Osteocyte (in vitro differentiated cells): ENCODE measurements at regions not wholly inside any gene's neighbourhood (a gene's known extent, or its start where the extent isn't known, plus 50 kb on each side); places are given as distances from the start of the nearest gene placed in this dataset.
A peak's percentile ranks its signal among the peaks of the same experiment; 100 is the strongest.

ENCODE experiments used
- DNase-seq: peaks from one replicate; pipeline ENCODE4 v3.0.0; 2021; ENCODE audit warnings: mixed read lengths; ENCODE audit not compliant: unreplicated experiment; ENCODE audit errors: extremely low spot score
- H3K27ac Mint-ChIP-seq: one replicate; pipeline ENCODE4 v1.8.0; 2021; ENCODE audit warnings: mild to moderate bottlenecking, mixed read lengths; ENCODE audit not compliant: unreplicated experiment
- H3K27me3 Mint-ChIP-seq: one replicate; pipeline ENCODE4 v1.8.0; 2021; ENCODE audit warnings: mixed read lengths; ENCODE audit not compliant: unreplicated experiment
- H3K36me3 Mint-ChIP-seq: one replicate; pipeline ENCODE4 v1.8.0; 2021; ENCODE audit warnings: mixed read lengths; ENCODE audit not compliant: unreplicated experiment
- H3K4me1 Mint-ChIP-seq: one replicate; pipeline ENCODE4 v1.8.0; 2021; ENCODE audit warnings: mixed read lengths; ENCODE audit not compliant: unreplicated experiment
- H3K4me3 Mint-ChIP-seq: one replicate; pipeline ENCODE4 v1.8.0; 2021; ENCODE audit warnings: mild to moderate bottlenecking, moderate library complexity, mixed read lengths; ENCODE audit not compliant: unreplicated experiment
- H3K9me3 Mint-ChIP-seq: one replicate; pipeline ENCODE4 v1.8.0; 2021; ENCODE audit warnings: mixed read lengths; ENCODE audit not compliant: unreplicated experiment
- CTCF ChIP-seq: fragments of 200-600 bp; sonication (generic); IDR thresholded peaks from 2 replicates; pipeline ENCODE4 v1.5.0; 2021; ENCODE audit warnings: antibody characterized with exemption, mild to moderate bottlenecking, moderate library complexity

GRCh38 chr12:69105101-69105962, 134.0 kb upstream of the CPSF6 start:
- Mint-ChIP-seq H3K4me1 (peaks cover 21% of the 10 kb centered on the region), H3K27me3 (peaks cover 23% of the 10 kb centered on the region), H3K9me3 (no peaks in the 10 kb centered on the region), H3K36me3 (no peaks in the 10 kb centered on the region), H3K4me3 (no peak overlapping the region), H3K27ac (no peak overlapping the region)
- peak; percentile 15 for DNase-seq
- TF ChIP-seq CTCF, result no peak

GRCh38 chr12:69106482-69107118, 132.8 kb upstream of the CPSF6 start:
- H3K36me3 Mint-ChIP-seq, result no peaks in the 10 kb centered on the region
- H3K27me3 Mint-ChIP-seq, result peaks cover 20% of the 10 kb centered on the region
- TF ChIP-seq CTCF, result no peak

GRCh38 chr12:69107541-69107940, 131.8 kb upstream of the CPSF6 start:
- TF ChIP-seq CTCF, result no peak
- Mint-ChIP-seq H3K27me3 (peaks cover 20% of the 10 kb centered on the region), H3K9me3 (no peaks in the 10 kb centered on the region), H3K27ac (no peak overlapping the region), H3K4me1 (peaks cover 15% of the 10 kb centered on the region), H3K36me3 (no peaks in the 10 kb centered on the region), H3K4me3 (no peak overlapping the region)
- no peak for DNase-seq

More at GRCh38 chr12:69106482-69107118, 132.8 kb upstream of the CPSF6 start:
- no peak overlapping the region for H3K4me3 Mint-ChIP-seq
- peaks cover 17% of the 10 kb centered on the region for H3K4me1 Mint-ChIP-seq
- no peak for DNase-seq
- H3K27ac Mint-ChIP-seq, result no peak overlapping the region
- H3K9me3 Mint-ChIP-seq, result no peaks in the 10 kb centered on the region

GRCh38 chr12:69108037-69108436, 131.3 kb upstream of the CPSF6 start:
- Mint-ChIP-seq H3K27me3 (peaks cover 17% of the 10 kb centered on the region), H3K4me3 (no peak overlapping the region), H3K4me1 (peaks cover 15% of the 10 kb centered on the region), H3K27ac (no peak overlapping the region), H3K9me3 (no peaks in the 10 kb centered on the region), H3K36me3 (no peaks in the 10 kb centered on the region)
- no peak for TF ChIP-seq CTCF
- no peak for DNase-seq

GRCh38 chr12:69112616-69113015, 126.8 kb upstream of the CPSF6 start:
- Mint-ChIP-seq H3K36me3 (no peaks in the 10 kb centered on the region), H3K27ac (no peak overlapping the region), H3K9me3 (no peaks in the 10 kb centered on the region), H3K27me3 (peaks cover 14% of the 10 kb centered on the region), H3K4me1 (peaks cover 11% of the 10 kb centered on the region), H3K4me3 (no peak overlapping the region)
- TF ChIP-seq CTCF, result no peak
- DNase-seq, result no peak
